Skin of body (tissue), 1 donor: ENCODE measurements at regions not wholly inside any gene's neighbourhood (a gene's known extent, or its start where the extent isn't known, plus 50 kb on each side); places are given as distances from the start of the nearest gene placed in this dataset.

Experiments
- DNase-seq: peaks from one replicate; lab custom pipeline; 2025; lab: John Stamatoyannopoulos, UW

DNA sequence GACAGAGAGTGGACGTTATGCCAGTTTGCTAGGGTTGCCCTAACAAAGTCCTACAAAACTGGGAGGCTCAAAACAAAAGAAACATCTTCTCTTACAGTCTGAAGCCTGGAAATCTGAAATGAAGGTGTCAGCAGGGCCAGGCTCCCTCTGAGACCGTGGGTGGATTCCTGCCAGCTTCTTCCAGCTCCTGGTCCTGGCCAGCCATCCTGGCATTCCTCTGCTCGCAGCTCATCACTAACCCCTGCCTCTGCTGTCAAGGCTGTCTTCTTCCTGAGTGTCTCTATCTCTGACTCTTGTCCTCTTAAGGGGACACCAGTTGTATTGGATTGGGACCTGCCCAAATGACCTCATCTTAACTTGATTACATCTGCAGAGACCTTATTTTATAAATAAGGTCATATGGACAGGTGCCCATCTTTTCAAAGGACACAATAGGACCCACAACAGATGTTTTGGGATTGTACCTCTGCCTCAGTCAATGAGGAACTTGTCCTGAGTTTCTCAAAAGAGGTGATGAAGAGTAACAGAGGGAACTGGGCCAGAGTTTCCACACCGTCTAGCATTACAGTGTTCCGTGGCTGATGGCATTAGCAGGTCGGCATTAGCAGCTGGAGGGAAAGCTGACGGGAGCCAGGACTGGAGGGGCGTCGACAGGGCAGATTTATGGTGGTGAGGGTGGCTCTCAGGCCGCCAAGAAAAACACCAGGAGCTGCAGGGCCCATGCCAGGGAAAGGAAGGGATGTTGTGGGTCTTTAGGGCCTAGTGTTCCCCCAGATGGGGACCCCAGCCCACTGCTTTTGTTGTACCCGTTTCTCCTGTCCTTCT lies 157.3 kb downstream of the TBXT start:
- no peak for DNase-seq

DNA sequence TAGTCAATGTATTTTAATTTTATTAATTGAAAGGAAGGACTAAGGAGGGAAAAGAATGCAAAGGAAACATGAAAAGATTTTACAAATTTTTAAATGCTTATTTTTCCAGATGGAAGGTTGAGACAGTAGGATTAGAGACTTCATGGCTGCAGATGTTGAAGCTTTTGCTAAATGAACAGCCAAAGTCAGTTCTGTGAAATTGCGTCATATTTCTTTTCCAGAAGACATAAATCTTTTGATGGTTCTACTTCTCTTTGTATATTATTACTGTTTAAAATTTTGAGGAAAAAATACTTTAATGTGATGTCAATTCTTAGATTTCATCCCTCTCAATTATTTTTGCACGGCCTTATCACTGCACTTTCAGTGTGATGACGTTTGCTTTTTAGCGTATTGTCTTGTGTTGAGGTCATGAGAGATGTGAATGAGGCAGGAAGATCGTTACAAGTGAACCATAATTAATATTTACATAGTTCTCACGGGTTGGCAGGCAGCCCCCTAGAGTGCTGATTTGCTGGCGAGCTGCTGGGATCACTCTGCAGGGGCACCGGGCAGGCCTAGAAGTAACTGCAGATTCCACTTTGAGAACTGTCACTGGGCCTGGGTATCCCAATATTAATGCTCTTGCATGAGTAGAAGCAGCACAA lies 158.1 kb downstream of the TBXT start:
- DNase-seq, result no peak

DNA sequence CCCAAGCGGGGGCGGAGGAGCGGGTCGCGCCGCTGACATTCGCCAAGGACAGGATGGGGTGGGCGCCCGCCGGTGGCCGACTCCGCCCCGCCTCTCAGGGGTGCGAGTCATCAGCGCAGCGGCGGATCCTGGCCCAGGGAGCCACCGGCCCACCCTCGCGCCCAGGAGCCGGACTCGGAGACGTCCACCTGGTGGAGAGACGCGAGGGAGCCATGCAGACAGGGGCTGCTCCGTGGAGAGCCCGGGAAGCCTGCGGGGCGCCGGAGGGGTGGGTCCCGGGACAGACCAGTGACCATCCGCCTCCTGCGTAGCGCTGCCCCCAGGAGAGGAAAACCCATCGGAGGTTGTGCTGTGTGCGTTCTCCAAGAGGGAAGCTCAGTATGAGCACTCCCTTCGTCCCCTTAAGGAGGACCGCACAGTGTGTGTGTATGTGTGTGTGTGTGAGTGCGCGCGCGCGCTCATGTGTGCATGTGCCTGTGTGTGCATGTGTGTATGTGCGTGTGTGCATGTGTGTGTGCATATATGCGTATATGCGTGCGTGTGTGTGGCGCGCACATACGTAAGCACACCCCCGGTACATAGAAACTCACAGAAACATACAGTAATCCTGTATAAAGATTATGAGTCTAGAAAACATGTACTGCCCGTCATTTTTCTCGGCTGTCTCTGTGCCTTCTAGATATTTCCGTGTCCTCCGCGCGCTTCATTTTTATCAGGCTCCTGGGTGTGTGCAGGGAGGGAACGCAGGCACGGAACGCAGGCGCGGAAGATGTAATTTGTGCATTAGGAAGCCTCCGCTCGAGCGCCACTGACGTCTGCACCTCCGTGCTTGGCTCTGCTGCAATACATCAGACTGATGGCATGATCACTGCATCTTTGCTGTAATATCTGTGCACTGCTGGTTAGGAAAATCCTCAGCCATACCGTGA lies 158.9 kb downstream of the TBXT start:
- DNase-seq, result peak; percentile 64

- peak; percentile 37 for DNase-seq
Measured at GRCh38 chr6:166007349-166008263, 160.0 kb downstream of the TBXT start.

DNA sequence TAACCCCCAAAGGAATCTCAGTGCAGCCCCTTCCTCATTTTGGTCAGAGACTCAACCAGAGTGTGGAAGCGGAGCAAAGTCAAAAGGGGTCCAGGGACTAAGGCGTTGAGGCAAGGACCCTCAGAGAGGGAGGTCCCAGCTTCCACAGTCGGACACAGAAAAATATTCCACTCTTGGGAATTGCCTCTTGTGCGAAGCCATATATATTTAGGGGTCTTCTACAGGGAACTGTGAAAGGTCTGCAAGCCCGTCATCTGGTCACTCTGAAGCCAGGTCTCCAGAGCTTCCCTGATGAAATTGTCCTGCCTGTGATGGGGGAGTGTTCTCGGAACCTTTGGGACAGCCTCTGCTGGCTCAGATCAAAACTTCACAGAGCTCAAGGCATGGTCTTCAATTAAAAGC lies 160.8 kb downstream of the TBXT start:
- DNase-seq, result no peak

GRCh38 chr6:166005944-166006899 lies 161.4 kb downstream of the TBXT start:
- peak; percentile 77 for DNase-seq

DNA sequence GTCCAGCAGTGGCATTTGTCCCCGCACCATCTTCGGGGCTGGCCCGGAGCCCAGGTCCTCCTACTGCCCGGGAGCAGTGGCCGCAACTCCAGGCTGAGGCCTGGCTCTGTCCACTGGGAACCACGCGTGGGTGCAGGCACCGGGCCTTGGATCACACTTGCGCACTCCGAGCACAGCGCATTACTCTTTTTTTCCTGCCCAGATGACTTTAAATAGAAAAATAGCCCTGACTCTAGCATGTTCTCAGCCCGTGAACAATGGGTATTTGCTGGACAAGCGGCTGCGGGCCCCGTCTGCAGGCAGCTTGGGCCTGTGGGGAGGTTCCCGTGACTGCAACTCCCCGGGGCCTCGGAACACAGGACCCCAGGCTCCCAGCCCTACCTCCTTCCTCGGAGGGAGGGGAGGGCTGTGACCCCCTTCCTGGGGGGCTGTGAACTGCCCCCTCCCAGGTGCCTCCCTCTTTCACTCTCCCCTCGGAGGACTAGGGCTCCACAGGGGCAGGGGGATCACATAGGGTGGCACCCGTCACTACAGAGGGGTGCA lies 162.2 kb downstream of the TBXT start:
- peak; percentile 50 for DNase-seq

DNA sequence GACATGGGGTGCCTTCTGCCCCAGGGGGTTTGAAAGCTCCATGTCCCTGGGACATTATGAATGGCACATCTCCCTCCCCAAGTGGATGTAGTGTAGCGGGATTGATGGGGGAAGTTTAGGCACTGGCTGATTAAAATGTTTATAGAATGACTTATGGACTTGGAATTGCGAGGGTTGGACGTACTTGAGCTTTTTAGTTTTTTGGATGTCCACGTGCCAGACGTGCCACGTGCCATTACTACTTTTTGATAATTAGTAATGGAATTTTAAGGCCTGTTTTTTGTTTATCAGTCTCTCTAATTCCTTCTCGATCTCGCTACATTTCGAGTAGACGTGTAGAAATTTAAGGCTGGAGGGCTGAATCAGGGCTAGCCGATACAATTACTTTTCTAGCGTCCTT lies 162.8 kb downstream of the TBXT start:
- no peak for DNase-seq

DNA sequence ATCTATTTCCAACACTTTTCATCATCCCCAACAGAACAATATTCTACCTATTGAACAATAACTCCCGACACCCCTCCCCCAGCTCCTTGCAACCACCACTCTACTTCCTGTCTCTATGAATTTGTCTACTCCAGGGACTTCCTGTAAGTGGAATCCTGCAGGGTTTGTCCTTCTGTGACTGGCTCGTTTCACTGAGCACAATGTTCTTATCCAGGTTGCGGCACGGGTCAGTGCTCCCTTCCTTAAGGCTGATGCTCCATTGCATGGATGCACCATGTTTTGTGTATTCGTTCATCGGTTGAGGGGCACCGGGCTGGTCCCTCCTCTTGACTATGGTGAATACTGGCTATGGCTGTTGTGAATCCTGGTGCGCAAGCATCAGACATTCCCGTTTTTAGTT lies 163.2 kb downstream of the TBXT start:
- no peak for DNase-seq

- DNase-seq, result no peak
Measured at GRCh38 chr6:166003569-166003968, 164.1 kb downstream of the TBXT start.

DNA sequence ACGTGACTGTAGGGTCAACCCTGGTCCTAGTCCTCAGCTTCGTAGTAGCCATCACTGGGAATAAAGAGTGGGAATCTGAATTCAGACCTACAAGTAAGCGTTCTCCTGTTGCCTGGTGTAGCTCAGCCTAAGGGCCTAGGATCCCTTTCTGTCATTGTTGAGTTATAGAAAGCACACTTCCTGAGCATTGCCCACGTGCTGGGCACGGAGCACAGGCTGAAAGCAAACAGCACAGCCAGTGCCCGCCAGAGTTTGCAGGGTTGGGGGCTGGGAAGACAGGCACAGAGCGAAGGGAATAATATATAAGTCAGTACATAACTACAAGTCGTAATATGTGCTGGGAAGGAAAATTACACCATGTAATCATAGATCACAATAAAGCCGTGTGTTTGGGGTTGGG lies 166.3 kb downstream of the TBXT start:
- no peak for DNase-seq

- no peak for DNase-seq
Measured at GRCh38 chr6:165999279-165999678, 168.4 kb downstream of the TBXT start.

- no peak for DNase-seq
Measured at GRCh38 chr6:165998072-165998471, 169.6 kb downstream of the TBXT start.

DNA sequence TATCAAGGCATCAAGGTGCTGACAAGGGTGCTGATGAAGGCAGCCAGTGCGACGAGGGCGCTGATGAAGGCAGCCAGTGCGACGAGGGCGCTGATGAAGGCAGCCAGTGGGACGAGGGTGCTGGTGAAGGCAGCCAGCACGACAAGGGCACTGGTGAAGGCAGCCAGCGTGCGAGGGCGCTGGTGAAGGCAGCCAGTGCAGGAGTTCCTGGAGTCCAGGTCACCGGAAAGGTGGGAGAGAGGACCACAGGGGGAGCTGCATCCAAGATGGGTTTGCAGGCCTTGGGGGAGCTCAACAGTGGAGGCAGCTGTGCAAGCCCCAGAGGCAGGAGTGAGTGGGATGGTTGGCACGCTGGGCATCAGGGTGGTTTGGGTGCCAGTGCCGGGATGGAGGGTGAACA lies 176.3 kb downstream of the TBXT start:
- no peak for DNase-seq

GRCh38 chr6:165990216-165990615 lies 177.4 kb downstream of the TBXT start:
- DNase-seq, result no peak

- no peak for DNase-seq
Measured at GRCh38 chr6:165988757-165989456, 178.7 kb downstream of the TBXT start.

- DNase-seq, result no peak
Measured at GRCh38 chr6:165988302-165988756, 179.3 kb downstream of the TBXT start.

GRCh38 chr6:165987483-165988301 lies 180.0 kb downstream of the TBXT start:
- peak; percentile 51 for DNase-seq
